ENCODE measurements at regions not wholly inside any gene's neighbourhood (a gene's known extent, or its start where the extent isn't known, plus 50 kb on each side); places are given as distances from the start of the nearest gene placed in this dataset.

- WGBS = 60% methylated on average over 1 of the region's 3 CpGs
- H3K4me1 ChIP-seq (ENCODE audit: control insufficient read depth, insufficient read depth, low read depth, low read length) = no peaks in the 10 kb centered on the region
- H2AFZ ChIP-seq (ENCODE audit: low read depth, low read length) = no peak overlapping the region
- no peak overlapping the region for H3K14ac ChIP-seq (ENCODE audit: low read length in 2 of 2)
- no peak overlapping the region for H3K27ac ChIP-seq (ENCODE audit: low read length, poor library complexity, severe bottlenecking)
- no peak overlapping the region for H3K4me2 ChIP-seq (ENCODE audit: low read length, poor library complexity, severe bottlenecking)
- H2AK5ac ChIP-seq (ENCODE audit: low read length, severe bottlenecking) = no peak overlapping the region
- H3K36me3 ChIP-seq (ENCODE audit: control insufficient read depth in 1 of 2, insufficient read depth in 2 of 2, low read depth in 1 of 2, low read length in 2 of 2) = no peaks in the 10 kb centered on the region
- H2BK12ac ChIP-seq (ENCODE audit: low read length in 2 of 2) = no peak overlapping the region
- H3K9me3 ChIP-seq (ENCODE audit: control insufficient read depth, low read length) = peaks cover 5% of the 10 kb centered on the region
- no peak overlapping the region for H2BK15ac ChIP-seq (ENCODE audit: low read depth, poor library complexity, severe bottlenecking)
- H3K79me1 ChIP-seq (replicated peaks; ENCODE audit: low read length, poor library complexity, severe bottlenecking) = no peaks in the 10 kb centered on the region
- no peak overlapping the region for H3K9ac ChIP-seq (ENCODE audit: low read length)
- no peaks in the 10 kb centered on the region for H3K27me3 ChIP-seq (ENCODE audit: control insufficient read depth in 1 of 2, insufficient read depth in 1 of 2, low read length in 2 of 2)
- no peak overlapping the region for H2BK5ac ChIP-seq (ENCODE audit: low read depth, low read length, poor library complexity, severe bottlenecking)
- no peak overlapping the region for H4K91ac ChIP-seq (ENCODE audit: low read length)
- no peak overlapping the region for H3K4me3 ChIP-seq (ENCODE audit: insufficient read depth in 1 of 2, low read depth in 1 of 2, low read length in 2 of 2)
- no peak overlapping the region for H3K4ac ChIP-seq (ENCODE audit: low read depth in 1 of 2, low read length in 2 of 2)
- H4K8ac ChIP-seq (ENCODE audit: low read length) = no peak overlapping the region
- H3K18ac ChIP-seq (ENCODE audit: low read depth in 1 of 2, low read length in 2 of 2) = no peak overlapping the region
- no peak overlapping the region for H2BK120ac ChIP-seq (ENCODE audit: low read depth, low read length)
- H3K23ac ChIP-seq (ENCODE audit: low read length in 2 of 2) = no peak overlapping the region
- no peak for DNase-seq
Measured at GRCh38 chr3:68676136-68676535, 256.2 kb downstream of the TAFA4 start.

GRCh38 chr3:68667346-68667745 is 265.0 kb downstream of the TAFA4 start:
- H3K18ac ChIP-seq (ENCODE audit: low read depth in 1 of 2, low read length in 2 of 2) = no peak overlapping the region
- H4K91ac ChIP-seq (ENCODE audit: low read length) = no peak overlapping the region
- H4K8ac ChIP-seq (ENCODE audit: low read length) = no peak overlapping the region

GRCh38 chr3:68666429-68667136 is 265.8 kb downstream of the TAFA4 start:
- no peaks in the 10 kb centered on the region for H3K27me3 ChIP-seq (ENCODE audit: control insufficient read depth in 1 of 2, insufficient read depth in 1 of 2, low read length in 2 of 2)
- no peak overlapping the region for H2BK15ac ChIP-seq (ENCODE audit: low read depth, poor library complexity, severe bottlenecking)
- no peak overlapping the region for H3K27ac ChIP-seq (ENCODE audit: low read length, poor library complexity, severe bottlenecking)
- H2AFZ ChIP-seq (ENCODE audit: low read depth, low read length) = no peak overlapping the region
- H3K23ac ChIP-seq (ENCODE audit: low read length in 2 of 2) = no peak overlapping the region
- H3K14ac ChIP-seq (ENCODE audit: low read length in 2 of 2) = no peak overlapping the region
- H3K9ac ChIP-seq (ENCODE audit: low read length) = no peak overlapping the region
- no peak overlapping the region for H2BK12ac ChIP-seq (ENCODE audit: low read length in 2 of 2)
- no peaks in the 10 kb centered on the region for H3K79me1 ChIP-seq (replicated peaks; ENCODE audit: low read length, poor library complexity, severe bottlenecking)
- H2BK5ac ChIP-seq (ENCODE audit: low read depth, low read length, poor library complexity, severe bottlenecking) = no peak overlapping the region
- no peak overlapping the region for H2BK120ac ChIP-seq (ENCODE audit: low read depth, low read length)
- no peak overlapping the region for H3K18ac ChIP-seq (ENCODE audit: low read depth in 1 of 2, low read length in 2 of 2)
- no peaks in the 10 kb centered on the region for H3K36me3 ChIP-seq (ENCODE audit: control insufficient read depth in 1 of 2, insufficient read depth in 2 of 2, low read depth in 1 of 2, low read length in 2 of 2)
- H3K4me3 ChIP-seq (ENCODE audit: insufficient read depth in 1 of 2, low read depth in 1 of 2, low read length in 2 of 2) = no peak overlapping the region
- DNase-seq = peak; percentile 33
- H4K91ac ChIP-seq (ENCODE audit: low read length) = no peak overlapping the region
- no peak overlapping the region for H3K4me2 ChIP-seq (ENCODE audit: low read length, poor library complexity, severe bottlenecking)
- no peak overlapping the region for H2AK5ac ChIP-seq (ENCODE audit: low read length, severe bottlenecking)
- WGBS = 67% methylated on average over 4 of the region's 4 CpGs
- no peak overlapping the region for H3K4ac ChIP-seq (ENCODE audit: low read depth in 1 of 2, low read length in 2 of 2)
- no peaks in the 10 kb centered on the region for H3K4me1 ChIP-seq (ENCODE audit: control insufficient read depth, insufficient read depth, low read depth, low read length)
- no peaks in the 10 kb centered on the region for H3K9me3 ChIP-seq (ENCODE audit: control insufficient read depth, low read length)
- no peak overlapping the region for H4K8ac ChIP-seq (ENCODE audit: low read length)

More at GRCh38 chr3:68667346-68667745, 265.0 kb downstream of the TAFA4 start:
- H3K4me2 ChIP-seq (ENCODE audit: low read length, poor library complexity, severe bottlenecking) = no peak overlapping the region
- no peaks in the 10 kb centered on the region for H3K4me1 ChIP-seq (ENCODE audit: control insufficient read depth, insufficient read depth, low read depth, low read length)
- no peak overlapping the region for H3K9ac ChIP-seq (ENCODE audit: low read length)
- no peak overlapping the region for H2BK15ac ChIP-seq (ENCODE audit: low read depth, poor library complexity, severe bottlenecking)
- H3K4ac ChIP-seq (ENCODE audit: low read depth in 1 of 2, low read length in 2 of 2) = no peak overlapping the region
- H3K79me1 ChIP-seq (replicated peaks; ENCODE audit: low read length, poor library complexity, severe bottlenecking) = no peaks in the 10 kb centered on the region
- no peak for DNase-seq
- no peak overlapping the region for H3K23ac ChIP-seq (ENCODE audit: low read length in 2 of 2)
- H2BK5ac ChIP-seq (ENCODE audit: low read depth, low read length, poor library complexity, severe bottlenecking) = no peak overlapping the region
- H2BK120ac ChIP-seq (ENCODE audit: low read depth, low read length) = no peak overlapping the region
- H2AFZ ChIP-seq (ENCODE audit: low read depth, low read length) = no peak overlapping the region
- no peaks in the 10 kb centered on the region for H3K27me3 ChIP-seq (ENCODE audit: control insufficient read depth in 1 of 2, insufficient read depth in 1 of 2, low read length in 2 of 2)
- H3K36me3 ChIP-seq (ENCODE audit: control insufficient read depth in 1 of 2, insufficient read depth in 2 of 2, low read depth in 1 of 2, low read length in 2 of 2) = no peaks in the 10 kb centered on the region
- no peak overlapping the region for H2BK12ac ChIP-seq (ENCODE audit: low read length in 2 of 2)
- H3K4me3 ChIP-seq (ENCODE audit: insufficient read depth in 1 of 2, low read depth in 1 of 2, low read length in 2 of 2) = no peak overlapping the region
- no peaks in the 10 kb centered on the region for H3K9me3 ChIP-seq (ENCODE audit: control insufficient read depth, low read length)
- no peak overlapping the region for H3K14ac ChIP-seq (ENCODE audit: low read length in 2 of 2)
- H2AK5ac ChIP-seq (ENCODE audit: low read length, severe bottlenecking) = no peak overlapping the region
- H3K27ac ChIP-seq (ENCODE audit: low read length, poor library complexity, severe bottlenecking) = no peak overlapping the region

- H4K91ac ChIP-seq (ENCODE audit: low read length) = no peak overlapping the region
- no peaks in the 10 kb centered on the region for H3K27me3 ChIP-seq (ENCODE audit: control insufficient read depth in 1 of 2, insufficient read depth in 1 of 2, low read length in 2 of 2)
- no peak overlapping the region for H2BK12ac ChIP-seq (ENCODE audit: low read length in 2 of 2)
- H2BK120ac ChIP-seq (ENCODE audit: low read depth, low read length) = no peak overlapping the region
- DNase-seq = no peak
- no peak overlapping the region for H4K8ac ChIP-seq (ENCODE audit: low read length)
- H2AK5ac ChIP-seq (ENCODE audit: low read length, severe bottlenecking) = no peak overlapping the region
- no peaks in the 10 kb centered on the region for H3K36me3 ChIP-seq (ENCODE audit: control insufficient read depth in 1 of 2, insufficient read depth in 2 of 2, low read depth in 1 of 2, low read length in 2 of 2)
- no peak overlapping the region for H3K4me2 ChIP-seq (ENCODE audit: low read length, poor library complexity, severe bottlenecking)
- no peak overlapping the region for H3K9ac ChIP-seq (ENCODE audit: low read length)
- H2BK15ac ChIP-seq (ENCODE audit: low read depth, poor library complexity, severe bottlenecking) = no peak overlapping the region
- H3K14ac ChIP-seq (ENCODE audit: low read length in 2 of 2) = no peak overlapping the region
- no peak overlapping the region for H3K4ac ChIP-seq (ENCODE audit: low read depth in 1 of 2, low read length in 2 of 2)
- H2AFZ ChIP-seq (ENCODE audit: low read depth, low read length) = no peak overlapping the region
- no peak overlapping the region for H2BK5ac ChIP-seq (ENCODE audit: low read depth, low read length, poor library complexity, severe bottlenecking)
- no peaks in the 10 kb centered on the region for H3K79me1 ChIP-seq (replicated peaks; ENCODE audit: low read length, poor library complexity, severe bottlenecking)
- WGBS = 87% methylated on average over 1 of the region's 1 CpG
- H3K27ac ChIP-seq (ENCODE audit: low read length, poor library complexity, severe bottlenecking) = no peak overlapping the region
- no peaks in the 10 kb centered on the region for H3K9me3 ChIP-seq (ENCODE audit: control insufficient read depth, low read length)
- H3K18ac ChIP-seq (ENCODE audit: low read depth in 1 of 2, low read length in 2 of 2) = no peak overlapping the region
- no peaks in the 10 kb centered on the region for H3K4me1 ChIP-seq (ENCODE audit: control insufficient read depth, insufficient read depth, low read depth, low read length)
- no peak overlapping the region for H3K23ac ChIP-seq (ENCODE audit: low read length in 2 of 2)
- H3K4me3 ChIP-seq (ENCODE audit: insufficient read depth in 1 of 2, low read depth in 1 of 2, low read length in 2 of 2) = no peak overlapping the region
Measured at GRCh38 chr3:68664276-68664675, 268.1 kb downstream of the TAFA4 start.
